Inferior parietal cortex (tissue), 1 donor: ENCODE measurements at regions not wholly inside any gene's neighbourhood (a gene's known extent, or its start where the extent isn't known, plus 50 kb on each side); places are given as distances from the start of the nearest gene placed in this dataset.

ENCODE experiments used
- DNase-seq: peaks from one replicate; pipeline ENCODE4 v3.0.0-alpha.2; 2016; ENCODE audit errors: extremely low spot score

DNA sequence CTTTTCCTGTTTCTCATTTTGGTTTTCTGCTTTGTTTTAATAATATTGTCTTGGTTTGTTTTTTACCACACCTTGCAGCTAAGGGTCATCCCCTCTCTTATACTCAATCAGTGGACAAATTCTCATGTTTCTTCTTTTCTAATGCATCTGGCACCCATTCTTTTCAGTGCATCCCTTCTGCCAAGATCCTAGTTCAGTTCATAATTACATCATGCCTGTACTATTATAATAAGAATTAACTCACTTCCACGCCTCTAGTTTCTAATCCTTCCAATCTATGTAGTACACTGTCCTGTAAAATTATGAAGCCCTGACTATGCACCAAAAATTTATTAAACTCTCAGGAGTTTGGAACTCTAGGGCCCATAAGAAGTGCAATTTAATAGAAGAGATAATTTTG is 126.1 kb downstream of the FAT4 start:
- DNase-seq: no peak

DNA sequence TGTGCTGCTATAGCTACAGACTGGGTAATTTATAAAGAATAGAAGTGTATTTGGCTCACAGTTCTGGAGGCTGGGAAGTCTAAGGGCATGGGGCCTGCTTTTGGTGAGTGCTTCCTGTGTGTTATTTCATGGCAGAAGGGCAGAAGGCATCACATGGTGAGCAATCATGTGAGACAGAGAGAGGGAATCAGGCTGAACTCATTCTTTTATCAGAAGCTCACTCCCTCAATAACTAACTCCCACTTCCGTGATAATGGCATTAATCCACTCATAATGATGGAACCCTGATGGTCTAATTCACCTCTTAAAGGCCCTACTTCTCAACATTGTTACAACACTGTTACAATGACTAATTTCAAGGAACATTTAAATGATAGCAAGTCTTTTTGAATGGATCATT is 129.4 kb downstream of the FAT4 start:
- DNase-seq: no peak

DNA sequence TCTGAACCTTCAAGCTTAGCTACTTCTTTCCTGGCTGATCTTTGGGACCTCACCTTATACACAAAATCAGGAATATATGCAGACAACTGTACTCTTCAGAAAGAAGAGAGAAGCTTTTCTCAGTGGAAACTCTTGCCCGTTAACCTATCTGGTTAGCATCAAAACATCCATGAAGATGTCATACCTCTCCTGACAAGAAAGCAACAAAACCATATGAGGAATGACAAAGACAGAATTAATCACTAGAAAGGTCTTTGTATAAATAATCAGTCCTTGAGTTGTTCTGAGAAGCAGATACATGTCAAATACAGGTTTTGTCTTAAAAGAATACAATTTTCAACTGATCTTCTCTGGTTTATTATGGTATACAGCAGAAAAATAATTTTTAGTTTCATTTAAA is 130.8 kb downstream of the FAT4 start:
- no peak for DNase-seq

DNA sequence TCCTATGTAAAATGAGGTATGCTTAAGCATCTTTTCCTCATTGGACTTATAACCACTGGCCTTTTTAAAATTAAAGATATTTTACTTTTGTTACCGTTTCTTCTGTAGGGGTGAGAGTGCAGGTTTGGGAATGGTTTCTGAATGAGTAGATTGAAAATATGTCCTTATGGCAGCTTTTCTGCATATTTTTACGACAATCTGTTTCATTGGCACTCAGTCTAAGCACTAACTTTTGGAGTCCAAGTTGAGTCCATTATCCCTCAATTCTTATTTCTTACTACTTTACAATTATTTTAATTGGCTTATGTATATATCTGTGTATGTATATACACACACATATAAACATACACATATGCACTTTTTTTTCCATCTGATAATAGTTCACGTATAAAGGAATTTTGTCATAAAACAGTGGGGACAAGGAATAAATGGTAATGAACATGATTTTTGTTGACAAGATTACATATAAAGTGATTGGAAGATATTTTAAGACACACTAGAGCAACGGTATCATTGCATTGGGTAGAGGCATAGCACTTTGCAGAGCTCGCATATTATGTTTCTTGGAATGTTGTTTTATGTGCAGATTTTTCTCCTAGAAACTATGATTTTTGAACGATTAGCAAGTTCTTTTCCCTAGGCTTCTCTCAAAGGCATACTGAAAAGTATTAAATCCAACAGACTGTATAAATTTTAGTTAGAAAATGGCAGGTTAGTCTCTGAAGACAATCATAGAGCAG is 133.0 kb downstream of the FAT4 start:
- DNase-seq: no peak

DNA sequence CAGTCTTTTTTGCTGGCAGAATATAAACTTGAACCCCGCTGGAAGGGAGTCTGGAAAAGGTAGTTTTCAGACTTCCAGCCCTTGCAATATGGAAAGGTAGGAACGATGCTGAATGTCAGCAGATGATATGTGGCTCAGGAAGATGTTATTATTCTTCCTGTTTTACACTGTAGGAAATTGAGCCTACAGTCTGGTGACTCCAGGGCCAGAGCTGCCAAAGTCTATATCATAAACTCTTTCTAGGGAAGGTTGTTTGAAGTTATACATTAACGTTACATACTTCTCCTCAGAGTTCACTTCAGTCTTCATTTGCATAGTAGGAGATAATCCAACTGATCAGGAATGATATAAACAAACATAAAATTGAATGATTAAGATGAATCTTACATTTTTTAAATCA is 141.3 kb downstream of the FAT4 start:
- no peak for DNase-seq

DNA sequence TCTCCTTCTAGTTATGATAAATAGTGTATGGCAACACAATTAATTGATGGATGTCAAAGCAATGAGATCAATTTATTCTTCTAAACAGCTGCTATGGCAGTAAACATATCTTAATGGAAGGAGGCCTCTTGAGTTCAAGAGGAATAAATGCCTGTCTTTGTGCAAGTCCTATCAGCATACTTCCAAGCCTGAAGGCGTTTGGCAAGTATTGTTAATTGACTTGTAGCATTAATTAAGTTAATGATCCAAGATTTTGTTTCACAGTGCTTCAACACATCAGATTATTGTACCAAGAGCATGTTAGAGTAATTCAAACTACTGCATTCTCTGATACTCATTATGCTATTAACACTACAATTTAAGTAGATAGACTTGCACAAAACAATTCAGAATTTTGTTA is 144.8 kb downstream of the FAT4 start:
- DNase-seq: no peak

DNA sequence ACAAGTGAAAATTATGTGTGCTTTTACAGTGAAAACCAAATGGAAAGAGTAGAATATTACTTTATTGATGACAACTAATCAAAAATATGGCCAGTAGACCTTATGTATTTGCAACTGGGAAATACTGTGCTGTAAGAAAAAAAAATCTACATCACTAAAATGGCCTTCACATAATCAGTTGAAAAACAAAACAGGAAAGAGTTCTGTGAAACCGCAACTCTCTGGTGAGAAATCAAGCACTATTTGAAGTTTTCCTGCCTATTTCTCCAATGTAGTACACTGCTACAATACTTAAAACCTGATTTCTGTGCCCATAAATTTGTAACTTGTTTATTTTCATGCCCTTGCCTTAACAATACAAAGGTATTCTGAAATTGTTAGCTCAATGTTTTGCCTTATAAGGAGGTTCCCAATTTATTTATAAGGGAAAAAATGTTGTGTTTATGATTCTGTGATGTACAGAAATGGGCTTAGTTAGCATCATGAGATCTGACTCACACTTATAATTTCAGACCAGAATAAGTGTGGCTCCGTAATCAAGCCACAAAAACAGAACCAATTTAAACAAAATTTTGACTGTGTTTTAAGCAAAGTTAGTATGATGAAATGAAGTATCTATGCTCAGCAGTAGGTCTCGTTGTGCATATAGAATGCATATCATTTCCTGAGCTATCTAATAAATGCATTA is 147.1 kb downstream of the FAT4 start:
- no peak for DNase-seq

DNA sequence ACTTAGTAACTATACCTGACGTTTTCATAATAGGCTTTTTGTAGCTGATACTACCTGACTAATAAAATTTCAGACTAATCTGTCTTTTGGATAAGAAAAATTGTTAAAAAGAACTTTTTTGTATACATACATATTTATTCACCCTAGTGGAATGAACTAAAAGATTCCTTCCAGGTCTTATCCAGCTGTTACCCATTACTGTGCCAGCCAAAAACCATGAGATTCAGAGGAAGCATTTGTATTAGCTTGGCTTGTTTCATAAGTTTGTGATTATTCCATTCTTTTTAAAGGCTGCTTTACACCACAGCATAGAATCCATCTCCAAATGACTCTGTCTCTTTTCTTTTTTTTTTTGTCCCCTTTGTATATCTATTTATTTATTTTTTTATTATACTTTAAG is 149.4 kb downstream of the FAT4 start:
- no peak for DNase-seq

DNA sequence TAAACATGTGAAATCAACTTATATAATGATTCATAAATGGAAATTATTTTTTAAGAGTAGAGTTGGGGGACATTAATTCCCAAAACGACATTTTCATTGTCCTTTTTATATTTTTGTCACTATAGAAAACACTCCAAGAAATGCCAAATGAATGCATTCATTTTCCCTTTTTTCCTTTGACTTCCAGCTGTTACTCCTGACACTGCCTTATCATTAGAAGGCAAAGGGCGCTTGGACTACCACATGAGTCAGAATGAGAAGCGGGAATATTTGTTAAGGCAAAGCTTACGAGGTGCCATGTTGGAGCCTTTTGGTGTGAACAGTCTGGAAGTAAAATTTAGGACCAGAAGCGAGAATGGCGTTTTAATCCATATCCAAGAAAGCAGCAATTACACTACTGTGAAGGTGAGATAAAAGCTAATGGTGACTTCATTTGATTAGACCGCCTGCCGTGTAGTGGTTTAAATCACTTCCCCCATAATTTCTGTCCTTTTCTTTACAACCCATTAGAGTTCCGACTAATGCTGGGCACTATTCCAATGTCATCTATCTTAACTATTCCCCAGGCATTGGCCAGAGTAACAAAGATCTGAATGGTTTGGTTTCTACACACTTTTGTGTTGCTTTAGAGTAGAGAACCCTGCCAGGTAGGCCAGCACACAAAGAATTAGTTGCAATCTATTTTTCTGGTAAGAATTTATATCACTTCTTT is 166.7 kb downstream of the FAT4 start:
- no peak for DNase-seq

DNA sequence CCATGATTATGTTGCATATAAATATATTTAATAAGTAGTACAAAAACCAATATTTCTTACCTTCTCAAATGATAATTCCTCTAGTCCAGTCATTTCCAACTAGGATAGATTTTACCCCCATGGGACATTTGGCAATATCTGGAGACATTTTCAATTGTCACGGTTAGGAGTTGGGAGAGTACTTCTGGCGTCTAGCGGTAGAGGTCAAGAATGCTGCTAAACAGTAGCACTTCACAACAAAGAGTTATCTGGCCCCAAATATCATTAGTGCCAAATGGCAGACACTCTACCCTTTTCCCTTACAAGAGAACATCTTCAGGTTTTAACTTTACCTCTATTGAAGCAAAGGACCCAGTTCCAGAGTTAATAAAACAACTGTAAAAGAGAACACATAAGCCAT is 168.1 kb downstream of the FAT4 start:
- DNase-seq: no peak

DNA sequence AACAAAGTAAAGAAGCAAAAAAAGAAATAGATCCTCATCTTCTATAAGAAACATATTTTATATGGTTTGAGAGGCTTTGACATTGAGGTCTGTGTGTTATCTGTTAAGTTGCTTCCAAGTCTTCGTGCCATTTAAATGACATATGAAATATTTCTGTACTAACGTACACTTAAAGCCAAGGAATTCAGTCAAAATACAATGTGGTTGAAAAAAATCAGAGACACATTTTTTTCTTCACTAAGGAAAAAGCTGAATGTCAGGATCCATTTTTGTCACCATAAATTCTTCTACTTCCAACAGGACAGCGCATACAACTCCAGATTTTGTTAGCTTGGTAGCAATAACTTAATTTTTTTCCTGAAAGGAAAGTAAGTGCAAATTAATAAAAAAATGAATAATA is 168.5 kb downstream of the FAT4 start:
- DNase-seq: no peak

DNA sequence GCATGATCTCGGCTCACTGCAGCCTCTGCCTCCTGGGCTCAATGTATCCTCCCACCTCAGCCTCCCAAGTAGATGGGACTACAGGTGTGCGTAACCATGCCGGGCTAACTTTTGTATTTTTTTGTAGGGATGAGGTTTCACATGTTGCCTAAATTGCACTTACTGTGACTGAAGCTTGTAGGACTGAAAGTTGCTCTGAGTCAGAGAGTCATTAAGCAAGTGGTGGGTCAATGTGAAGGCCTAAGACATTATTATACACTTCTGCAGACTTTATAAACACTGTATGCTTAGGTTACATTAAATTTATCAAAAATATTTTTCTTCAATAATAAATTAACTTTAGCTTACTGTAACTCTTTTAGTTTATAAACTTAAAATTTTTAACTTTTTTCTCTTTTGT is 170.2 kb downstream of the FAT4 start:
- no peak for DNase-seq

DNA sequence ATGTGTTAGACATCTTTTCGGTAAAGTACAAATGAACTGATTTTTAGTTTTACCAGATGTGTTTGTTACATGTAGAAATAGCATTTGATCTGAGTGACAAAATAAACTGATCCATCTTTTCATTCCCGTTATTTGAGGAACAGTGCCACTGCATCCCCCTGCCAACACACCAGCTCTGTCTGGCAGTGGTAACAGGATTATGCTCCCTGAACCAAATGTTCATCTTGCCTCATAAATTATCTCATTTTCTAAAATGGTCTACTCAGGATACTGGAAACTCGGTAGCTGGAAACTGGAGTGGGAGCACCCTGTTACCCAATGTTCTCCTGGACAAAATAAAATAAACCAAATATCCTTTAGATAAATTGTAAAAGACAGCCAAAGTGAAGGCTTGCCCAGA is 171.6 kb downstream of the FAT4 start:
- DNase-seq: no peak

DNA sequence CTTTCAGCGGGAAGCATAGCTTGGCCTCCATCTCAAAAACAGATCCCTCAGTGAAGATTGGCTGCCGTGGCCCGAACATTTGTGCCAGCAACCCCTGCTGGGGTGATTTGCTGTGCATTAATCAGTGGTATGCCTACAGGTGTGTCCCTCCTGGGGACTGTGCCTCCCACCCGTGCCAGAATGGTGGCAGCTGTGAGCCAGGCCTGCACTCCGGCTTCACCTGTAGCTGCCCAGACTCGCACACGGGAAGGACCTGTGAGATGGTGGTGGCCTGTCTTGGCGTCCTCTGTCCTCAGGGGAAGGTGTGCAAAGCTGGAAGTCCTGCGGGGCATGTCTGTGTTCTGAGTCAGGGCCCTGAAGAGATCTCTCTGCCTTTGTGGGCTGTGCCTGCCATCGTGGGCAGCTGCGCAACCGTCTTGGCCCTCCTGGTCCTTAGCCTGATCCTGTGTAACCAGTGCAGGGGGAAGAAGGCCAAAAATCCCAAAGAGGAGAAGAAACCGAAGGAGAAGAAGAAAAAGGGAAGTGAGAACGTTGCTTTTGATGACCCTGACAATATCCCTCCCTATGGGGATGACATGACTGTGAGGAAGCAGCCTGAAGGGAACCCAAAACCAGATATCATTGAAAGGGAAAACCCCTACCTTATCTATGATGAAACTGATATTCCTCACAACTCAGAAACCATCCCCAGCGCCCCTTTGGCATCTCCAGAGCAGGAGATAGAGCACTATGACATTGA is 175.4 kb downstream of the FAT4 start:
- no peak for DNase-seq

DNA sequence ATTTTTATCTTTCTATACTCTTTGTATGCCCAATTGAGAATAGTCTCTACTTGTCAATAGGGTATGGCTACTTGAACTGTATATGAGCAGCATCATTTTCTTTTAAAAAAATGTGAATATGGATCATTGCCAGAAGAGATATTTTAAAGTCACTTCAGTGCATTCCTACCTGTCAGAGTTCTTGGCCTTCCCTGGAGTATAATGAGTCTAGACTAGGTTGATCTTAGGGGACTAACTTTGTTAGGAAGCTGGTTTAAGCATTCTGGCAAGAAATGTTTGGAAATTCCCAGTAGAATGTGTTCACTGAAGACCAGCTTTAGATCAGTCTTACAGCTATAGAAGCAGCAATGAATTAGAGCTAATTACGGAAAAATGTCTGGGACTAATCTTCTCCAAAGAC is 178.2 kb downstream of the FAT4 start:
- no peak for DNase-seq

DNA sequence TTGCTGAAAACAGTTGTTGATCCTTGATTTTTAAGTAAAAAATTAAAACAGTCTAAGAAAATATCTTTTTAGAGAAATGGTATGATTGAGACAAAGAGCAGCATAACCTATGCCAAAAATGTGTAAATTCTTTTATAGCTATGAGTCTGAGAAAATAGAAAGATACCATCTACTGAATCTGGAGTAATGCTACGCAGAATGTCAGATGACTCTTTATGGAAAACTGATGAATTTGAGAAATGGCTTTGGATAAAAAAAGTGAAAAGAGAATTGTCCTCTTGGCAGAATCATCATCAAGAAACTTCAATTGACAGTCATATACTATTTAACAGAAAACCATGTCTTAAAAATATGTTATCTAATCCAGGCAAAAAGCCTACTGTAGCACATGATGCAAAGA is 183.1 kb downstream of the FAT4 start:
- no peak for DNase-seq

DNA sequence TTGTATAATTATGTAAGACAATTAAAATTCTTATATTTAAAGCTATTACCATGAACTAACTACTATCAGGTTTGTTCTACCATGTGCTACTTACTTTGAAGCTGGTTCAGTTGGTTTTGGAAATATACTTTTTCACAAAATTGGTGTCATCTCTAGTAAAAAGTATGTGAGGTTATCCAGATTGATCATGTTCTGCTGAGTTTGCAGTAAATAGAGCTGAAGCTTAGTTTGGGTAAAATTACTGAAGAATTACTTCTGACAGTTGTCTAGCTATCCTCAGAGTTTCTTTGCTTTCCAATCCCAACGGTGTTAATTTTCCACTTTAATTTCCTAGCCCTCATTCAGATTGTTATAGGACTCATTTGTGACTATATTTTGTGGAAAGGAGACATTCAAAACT is 184.2 kb downstream of the FAT4 start:
- no peak for DNase-seq

DNA sequence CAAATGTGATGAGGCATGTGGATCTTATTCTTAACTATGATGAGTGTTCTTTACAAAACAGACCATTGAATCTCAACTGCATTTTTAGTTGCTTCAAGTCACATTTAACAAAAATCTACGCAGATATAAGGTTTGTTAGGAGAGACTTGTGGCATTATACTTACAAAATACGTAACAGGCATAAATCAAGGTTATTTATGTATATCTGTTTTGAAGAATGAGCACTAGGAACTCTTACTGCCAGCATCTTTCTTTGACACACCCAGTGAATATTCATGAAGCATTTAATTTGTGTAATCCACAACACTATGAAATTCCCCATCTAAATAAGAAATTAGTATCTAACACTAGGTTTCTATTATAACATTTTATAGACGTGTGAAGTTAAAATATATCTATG is 186.3 kb downstream of the FAT4 start:
- DNase-seq: no peak

DNA sequence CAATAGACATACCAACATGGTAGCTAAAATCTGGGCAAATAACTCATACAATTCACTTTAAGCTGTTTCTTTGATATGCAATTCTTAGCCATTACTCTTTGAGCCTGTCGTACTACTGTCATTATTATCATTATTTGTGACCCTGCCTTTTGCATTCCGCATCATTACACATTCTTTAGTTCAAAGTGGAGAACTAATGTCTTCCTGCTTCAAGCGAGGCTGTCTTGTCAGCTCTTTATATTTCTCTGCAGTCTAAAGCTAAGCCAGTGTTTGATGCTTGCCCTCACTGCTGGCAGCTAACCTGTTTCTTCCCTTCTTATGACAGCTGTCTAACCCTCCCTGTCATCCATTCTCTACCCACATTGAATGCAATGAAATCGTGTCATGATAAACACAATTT is 186.8 kb downstream of the FAT4 start:
- no peak for DNase-seq

DNA sequence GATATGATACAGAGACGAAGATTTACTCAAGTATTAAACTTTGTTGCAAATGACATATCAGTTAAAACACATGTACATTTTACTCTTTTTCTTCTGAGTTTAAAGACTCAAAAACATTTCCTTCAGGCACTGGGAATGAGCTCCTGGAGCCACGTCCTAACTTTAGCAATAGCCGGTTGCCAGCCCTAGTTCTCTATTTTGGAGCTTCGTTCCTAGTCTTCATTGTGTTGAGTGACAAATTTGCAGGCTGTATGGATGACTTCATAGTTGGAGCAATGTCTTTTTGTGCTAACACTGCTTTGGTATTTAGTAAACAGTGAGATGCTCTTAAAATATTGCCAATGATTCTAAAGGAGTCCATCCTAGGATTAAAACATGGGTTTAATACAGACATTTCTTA is 190.9 kb downstream of the FAT4 start:
- DNase-seq: no peak

DNA sequence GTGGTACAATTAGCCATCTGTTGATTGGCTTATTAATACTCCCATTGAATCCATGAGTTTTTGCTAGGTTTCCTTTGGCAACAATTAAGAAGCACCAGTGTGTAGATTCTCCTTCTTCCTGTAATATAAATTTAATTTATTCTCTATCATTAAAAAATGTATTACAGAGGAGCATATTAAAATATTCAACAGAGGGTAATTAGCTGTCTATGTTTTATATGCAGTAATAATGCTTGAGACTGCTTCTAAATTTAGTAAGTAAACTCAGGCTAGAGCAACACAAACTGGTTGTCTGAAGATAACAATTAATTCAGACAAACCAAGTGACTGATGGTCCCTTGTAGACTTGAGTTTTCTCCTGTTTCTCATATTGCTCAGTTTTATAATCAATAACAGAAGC is 192.4 kb downstream of the FAT4 start:
- no peak for DNase-seq

DNA sequence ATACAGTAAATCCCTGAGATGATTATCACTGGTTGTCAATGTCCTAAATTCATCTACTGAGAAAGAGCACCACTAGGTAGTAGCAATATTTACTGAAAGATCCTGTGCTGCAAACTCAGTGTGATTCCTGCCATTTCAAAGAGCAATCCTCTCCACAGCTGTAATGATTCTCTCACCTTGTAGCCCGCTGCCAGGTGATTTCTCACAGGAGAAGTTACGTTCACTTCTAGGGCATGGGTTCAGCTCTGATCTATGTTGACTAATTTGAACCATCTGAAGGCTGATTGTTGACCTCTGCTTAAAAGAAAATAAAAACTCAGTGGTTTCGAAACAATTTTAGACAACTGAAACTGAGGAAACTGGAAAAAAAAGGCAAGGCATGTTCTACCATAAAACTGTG is 197.0 kb downstream of the FAT4 start:
- no peak for DNase-seq

DNA sequence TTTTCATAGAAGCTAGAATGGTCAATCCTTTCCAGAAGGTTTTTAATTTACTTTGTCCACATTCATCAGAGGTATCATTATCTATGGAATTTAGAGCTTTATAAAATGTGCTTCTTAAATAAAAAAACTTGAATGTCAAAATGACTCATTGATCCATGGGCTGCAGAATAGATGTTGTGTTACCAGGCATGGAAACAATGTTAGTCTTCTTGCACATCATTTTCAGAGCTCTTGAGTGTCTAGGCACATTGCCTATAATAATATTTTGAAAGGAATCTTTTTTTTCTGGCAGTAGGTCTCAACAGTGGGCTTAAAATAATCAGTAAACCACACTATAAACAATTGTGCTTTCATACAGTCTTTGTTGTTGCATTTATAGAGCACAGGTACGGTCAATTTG is 200.3 kb downstream of the FAT4 start:
- no peak for DNase-seq
